ENCODE measurements at regions not wholly inside any gene's neighbourhood (a gene's known extent, or its start where the extent isn't known, plus 50 kb on each side); places are given as distances from the start of the nearest gene placed in this dataset.

DNA sequence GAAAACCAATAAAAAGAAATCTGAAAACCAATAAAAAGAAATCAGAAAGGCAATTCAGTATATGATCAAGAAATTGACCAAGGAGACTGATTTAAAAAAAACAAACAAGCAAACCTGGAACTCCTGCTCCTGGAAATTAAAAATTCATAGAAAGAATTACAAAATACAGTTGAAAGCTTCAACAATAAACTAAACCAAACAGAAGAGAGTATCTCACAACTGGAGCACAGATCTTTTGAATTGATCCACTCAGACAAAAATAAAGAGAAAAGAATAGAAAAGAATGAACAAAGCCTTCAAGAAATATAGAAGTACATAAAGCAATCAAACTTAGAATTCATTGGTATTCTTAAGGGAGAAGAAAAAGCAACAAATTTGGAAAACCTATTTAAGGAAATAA lies 271.4 kb downstream of the MBNL1 start:
- TF ChIP-seq, protein P1, sequence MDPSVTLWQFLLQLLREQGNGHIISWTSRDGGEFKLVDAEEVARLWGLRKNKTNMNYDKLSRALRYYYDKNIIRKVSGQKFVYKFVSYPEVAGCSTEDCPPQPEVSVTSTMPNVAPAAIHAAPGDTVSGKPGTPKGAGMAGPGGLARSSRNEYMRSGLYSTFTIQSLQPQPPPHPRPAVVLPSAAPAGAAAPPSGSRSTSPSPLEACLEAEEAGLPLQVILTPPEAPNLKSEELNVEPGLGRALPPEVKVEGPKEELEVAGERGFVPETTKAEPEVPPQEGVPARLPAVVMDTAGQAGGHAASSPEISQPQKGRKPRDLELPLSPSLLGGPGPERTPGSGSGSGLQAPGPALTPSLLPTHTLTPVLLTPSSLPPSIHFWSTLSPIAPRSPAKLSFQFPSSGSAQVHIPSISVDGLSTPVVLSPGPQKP (IDR thresholded peaks at IDR 0.05; ENCODE audit: low read depth, low read length), result no peak
- no peak for TF ChIP-seq JUND (IDR thresholded peaks at IDR 0.05; ENCODE audit: low read depth, low read length)
- no peak for TF ChIP-seq GABPA (IDR thresholded peaks at IDR 0.05; ENCODE audit: low read depth)
